Neuron (in vitro differentiated cells): ENCODE measurements at regions not wholly inside any gene's neighbourhood (a gene's known extent, or its start where the extent isn't known, plus 50 kb on each side); places are given as distances from the start of the nearest gene placed in this dataset.
"Not testable (repeated sequence)": the region's sequence is repeated elsewhere in the genome, so short reads cannot be mapped to it uniquely, and the experiment has no call there.

ENCODE experiments used
- H2AFZ ChIP-seq: one replicate; pipeline ENCODE4 v1.6.1; 2013; ENCODE audit warnings: low read depth, mild to moderate bottlenecking, inconsistent platforms, low read length, moderate library complexity
- H3K27me3 ChIP-seq: one replicate; pipeline ENCODE4 v1.6.1; 2013; ENCODE audit warnings: low read length; ENCODE audit not compliant: insufficient read depth
- H3K36me3 ChIP-seq: one replicate; pipeline ENCODE4 v1.6.1; 2013; ENCODE audit warnings: low read length; ENCODE audit not compliant: insufficient read depth
- H3K4me1 ChIP-seq: one replicate; pipeline ENCODE4 v1.6.1; 2013; ENCODE audit warnings: low read length; ENCODE audit not compliant: insufficient read depth
- H3K4me3 ChIP-seq: 2 replicates; pipeline ENCODE4 v1.5.1; 2013; ENCODE audit warnings: mild to moderate bottlenecking, low read length, moderate library complexity
- H3K9me3 ChIP-seq: one replicate; pipeline ENCODE4 v1.6.1; 2013; ENCODE audit warnings: low read length

DNA sequence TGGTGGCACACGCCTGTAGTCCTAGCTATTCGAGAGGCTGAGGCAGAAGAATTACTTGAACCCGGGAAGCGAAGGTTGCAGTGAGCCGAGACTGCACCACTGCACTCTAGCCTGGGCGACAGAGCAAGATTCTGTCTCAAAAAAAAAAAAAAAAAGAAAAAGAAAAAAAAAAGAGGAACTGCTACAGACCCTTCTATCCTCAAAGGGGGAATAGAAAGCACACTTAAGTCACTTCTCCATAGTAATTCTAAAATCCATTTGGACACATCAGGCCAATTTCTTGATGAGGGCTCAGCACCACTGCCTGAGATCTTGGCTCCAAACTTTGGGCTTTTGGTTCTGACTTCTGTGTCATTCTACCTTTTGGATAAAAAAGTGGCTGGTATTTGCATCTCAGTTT, 694.6 kb downstream of the MTRR start:
- H3K36me3 ChIP-seq, H3K4me1 ChIP-seq, H3K27me3 ChIP-seq, H3K4me3 ChIP-seq, H2AFZ ChIP-seq, H3K9me3 ChIP-seq: not testable (repeated sequence)

DNA sequence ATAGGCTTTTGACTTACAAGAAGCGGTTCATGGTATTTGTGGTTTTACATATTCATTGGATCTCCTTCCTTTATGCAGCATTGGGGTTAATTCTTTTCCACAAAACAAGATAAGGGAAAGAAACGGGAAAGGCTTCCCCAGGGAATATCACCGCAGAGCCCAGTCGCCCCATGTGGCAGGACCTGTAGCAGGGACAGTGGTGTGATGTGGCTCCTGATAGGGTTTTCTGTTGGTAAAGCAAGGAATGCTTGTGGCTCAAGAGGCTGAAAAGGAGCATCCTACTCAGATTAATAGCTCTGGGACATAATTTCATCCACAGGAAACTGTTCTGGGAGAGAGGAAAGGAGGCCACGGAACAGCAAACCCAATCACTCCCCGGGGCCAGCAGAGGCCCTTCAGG, 699.9 kb downstream of the MTRR start:
- Histone ChIP-seq H3K9me3 (no peaks in the 10 kb centered on the region), H2AFZ (no peak overlapping the region), H3K4me3 (no peak overlapping the region), H3K36me3 (no peaks in the 10 kb centered on the region), H3K27me3 (no peaks in the 10 kb centered on the region), H3K4me1 (no peaks in the 10 kb centered on the region)

DNA sequence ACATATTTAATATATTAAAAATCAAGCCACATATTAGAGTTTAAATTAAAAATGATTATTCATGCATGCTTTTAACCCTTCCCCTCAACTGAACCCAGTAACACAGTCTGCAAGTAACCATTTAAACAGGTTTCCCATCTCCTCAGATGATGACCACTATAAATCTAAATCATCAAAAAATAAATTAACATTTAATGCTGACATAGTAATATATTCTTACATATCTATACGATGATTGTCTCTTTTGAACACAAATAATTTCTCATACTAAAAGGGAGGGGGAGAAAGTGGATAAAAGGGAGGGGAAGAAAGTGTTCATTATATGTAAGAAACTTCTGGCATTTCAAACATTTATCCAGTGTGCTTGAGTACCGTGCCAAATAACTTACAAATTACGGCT, 701.6 kb downstream of the MTRR start:
- Histone ChIP-seq H3K9me3 (no peaks in the 10 kb centered on the region), H3K27me3 (no peaks in the 10 kb centered on the region), H3K36me3 (no peaks in the 10 kb centered on the region), H3K4me1 (no peaks in the 10 kb centered on the region), H3K4me3 (no peak overlapping the region), H2AFZ (no peak overlapping the region)

DNA sequence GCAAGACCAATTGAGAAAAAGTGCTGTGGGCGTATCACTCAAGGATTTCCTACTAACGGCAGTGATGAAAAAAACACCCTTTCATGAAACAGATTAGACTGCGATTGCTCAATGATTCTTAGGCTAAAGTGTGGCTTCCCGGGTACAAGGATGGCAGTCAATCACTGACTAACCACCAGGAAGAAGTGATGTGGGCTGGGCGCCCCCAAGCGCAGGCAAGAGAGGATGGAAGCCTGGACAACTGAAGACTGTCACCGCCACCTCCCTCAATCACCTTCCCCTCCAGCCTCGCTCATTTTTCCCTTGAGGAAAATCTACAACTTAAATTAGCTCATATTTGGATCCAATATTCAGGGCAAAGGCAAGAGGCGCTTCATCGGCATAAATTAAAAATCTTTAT, 707.2 kb downstream of the MTRR start:
- no peak overlapping the region for H2AFZ ChIP-seq
- no peaks in the 10 kb centered on the region for H3K9me3 ChIP-seq
- no peak overlapping the region for H3K4me3 ChIP-seq
- H3K4me1 ChIP-seq: no peaks in the 10 kb centered on the region
- no peaks in the 10 kb centered on the region for H3K27me3 ChIP-seq
- no peaks in the 10 kb centered on the region for H3K36me3 ChIP-seq

DNA sequence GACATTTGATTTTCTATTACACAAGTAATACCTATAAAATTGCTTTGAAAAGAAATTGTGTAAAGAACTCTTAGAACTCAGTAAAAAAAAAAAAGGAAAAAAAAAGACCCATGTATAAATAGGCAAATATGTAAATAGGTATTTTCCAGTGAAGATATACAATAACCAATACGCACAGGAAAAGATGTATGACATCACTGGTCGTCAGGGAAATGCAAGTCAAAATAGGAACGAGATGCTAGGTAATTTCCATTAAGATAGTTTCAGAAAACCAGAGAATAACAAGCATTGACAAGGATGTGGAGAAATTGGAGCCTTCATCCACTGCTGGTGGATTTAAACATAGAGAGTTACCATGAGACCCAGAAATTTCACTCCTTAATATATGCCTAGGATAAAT, 708.8 kb downstream of the MTRR start:
- no peaks in the 10 kb centered on the region for H3K9me3 ChIP-seq
- H2AFZ ChIP-seq: no peak overlapping the region
- H3K4me1 ChIP-seq: no peaks in the 10 kb centered on the region
- H3K36me3 ChIP-seq: no peaks in the 10 kb centered on the region
- H3K27me3 ChIP-seq: no peaks in the 10 kb centered on the region
- no peak overlapping the region for H3K4me3 ChIP-seq

DNA sequence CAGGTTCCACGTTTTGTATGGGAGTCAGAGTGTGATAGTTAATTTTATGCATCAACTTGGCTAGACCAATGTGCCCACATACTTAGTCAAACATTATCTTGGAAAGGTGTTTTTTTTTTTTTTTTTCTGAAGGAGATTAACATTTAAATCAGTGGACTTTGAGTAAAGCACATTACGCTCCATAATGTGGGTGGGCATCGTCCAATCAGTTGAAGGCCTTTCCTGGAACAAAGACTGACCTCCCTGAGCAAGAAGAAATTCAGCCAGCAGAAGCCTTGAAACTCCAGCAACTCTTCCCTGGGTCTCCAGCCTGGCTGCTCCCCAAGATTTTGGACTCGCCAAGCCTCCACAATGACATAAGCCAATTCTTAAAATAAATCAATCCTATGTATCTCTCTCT, 711.4 kb downstream of the MTRR start:
- Histone ChIP-seq H2AFZ (no peak overlapping the region), H3K4me3 (no peak overlapping the region), H3K4me1 (no peaks in the 10 kb centered on the region), H3K27me3 (no peaks in the 10 kb centered on the region), H3K36me3 (no peaks in the 10 kb centered on the region), H3K9me3 (no peaks in the 10 kb centered on the region)

DNA sequence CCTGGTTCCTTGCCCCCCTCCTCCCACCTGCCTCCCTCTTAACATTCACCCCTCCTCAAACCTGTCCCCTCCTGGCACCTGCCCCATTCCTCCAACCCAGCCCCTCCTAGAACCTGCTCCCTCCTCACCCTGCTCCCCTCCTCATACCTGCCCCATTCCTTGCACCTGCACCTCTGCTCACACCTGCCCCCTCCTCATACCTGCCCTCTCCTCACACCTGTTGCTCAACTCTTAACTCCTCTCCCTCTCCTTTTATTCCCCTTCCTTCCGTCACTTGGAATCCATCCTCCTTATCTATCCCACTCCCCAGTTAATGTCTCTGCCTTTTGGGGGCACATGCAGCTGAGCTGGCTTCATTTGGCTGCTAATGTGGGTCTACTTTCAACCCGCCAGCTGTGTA, 712.1 kb downstream of the MTRR start:
- Histone ChIP-seq H3K9me3 (no peaks in the 10 kb centered on the region), H2AFZ (no peak overlapping the region), H3K4me3 (no peak overlapping the region), H3K4me1 (no peaks in the 10 kb centered on the region), H3K36me3 (no peaks in the 10 kb centered on the region), H3K27me3 (no peaks in the 10 kb centered on the region)

DNA sequence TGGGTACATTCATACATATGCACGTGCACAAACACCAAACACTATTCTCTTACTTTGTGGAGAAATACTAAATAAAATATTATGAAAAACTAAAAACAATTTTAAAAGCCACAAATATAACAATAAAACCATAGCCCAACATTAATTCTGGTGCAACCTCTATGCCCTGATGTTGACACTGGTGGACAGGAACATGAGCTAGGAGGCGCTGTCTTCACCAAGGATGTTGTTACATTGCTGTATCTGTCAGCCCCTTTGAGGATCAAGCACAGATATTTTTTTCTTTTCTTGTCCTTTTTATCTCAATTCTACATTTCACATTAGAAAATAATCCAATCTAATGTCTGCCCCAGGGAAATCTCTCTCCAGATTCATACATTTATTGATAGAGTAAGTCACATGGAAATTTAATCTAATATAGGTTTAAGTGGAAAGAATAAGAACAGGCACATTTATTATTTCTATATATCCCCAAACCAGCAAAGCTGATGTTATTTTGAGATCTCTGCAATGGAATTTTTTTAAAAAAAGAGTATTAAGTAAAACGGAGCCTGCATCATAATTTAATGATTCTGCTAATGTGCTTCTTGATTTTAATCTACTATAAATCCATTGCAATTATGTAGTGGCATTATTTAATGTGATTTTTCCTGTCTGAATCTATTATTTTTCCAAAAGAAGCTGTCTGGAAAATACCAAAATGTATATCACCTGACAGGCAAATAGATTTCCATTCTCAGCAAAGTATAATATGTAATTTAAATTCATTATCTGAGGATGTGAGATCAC, 716.5 kb downstream of the MTRR start:
- Histone ChIP-seq H3K36me3 (no peaks in the 10 kb centered on the region), H3K4me3 (no peak overlapping the region), H2AFZ (no peak overlapping the region), H3K27me3 (no peaks in the 10 kb centered on the region), H3K9me3 (no peaks in the 10 kb centered on the region), H3K4me1 (no peaks in the 10 kb centered on the region)

DNA sequence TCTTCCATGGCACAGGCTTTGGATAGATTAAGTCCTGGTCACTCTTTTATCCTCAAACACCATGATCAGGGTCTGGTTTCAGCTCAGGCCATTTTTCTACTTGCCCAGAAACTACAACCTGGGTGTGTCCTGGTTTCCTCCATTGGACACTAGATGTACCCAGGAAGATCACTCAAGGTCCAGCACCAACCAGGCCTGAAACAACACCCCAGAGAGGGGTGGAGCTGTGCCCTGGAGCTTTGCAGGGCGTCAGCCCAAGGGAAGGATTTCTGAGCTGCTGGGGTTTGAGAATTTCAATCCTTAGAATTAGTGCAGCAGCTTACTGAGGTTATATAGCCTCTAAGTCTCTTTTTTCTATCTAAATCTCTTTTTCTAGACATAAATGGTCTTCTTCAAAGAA, 722.0 kb downstream of the MTRR start:
- no peak overlapping the region for H2AFZ ChIP-seq
- H3K9me3 ChIP-seq: no peaks in the 10 kb centered on the region
- no peak overlapping the region for H3K4me3 ChIP-seq
- H3K4me1 ChIP-seq: no peaks in the 10 kb centered on the region
- no peaks in the 10 kb centered on the region for H3K36me3 ChIP-seq
- no peaks in the 10 kb centered on the region for H3K27me3 ChIP-seq

DNA sequence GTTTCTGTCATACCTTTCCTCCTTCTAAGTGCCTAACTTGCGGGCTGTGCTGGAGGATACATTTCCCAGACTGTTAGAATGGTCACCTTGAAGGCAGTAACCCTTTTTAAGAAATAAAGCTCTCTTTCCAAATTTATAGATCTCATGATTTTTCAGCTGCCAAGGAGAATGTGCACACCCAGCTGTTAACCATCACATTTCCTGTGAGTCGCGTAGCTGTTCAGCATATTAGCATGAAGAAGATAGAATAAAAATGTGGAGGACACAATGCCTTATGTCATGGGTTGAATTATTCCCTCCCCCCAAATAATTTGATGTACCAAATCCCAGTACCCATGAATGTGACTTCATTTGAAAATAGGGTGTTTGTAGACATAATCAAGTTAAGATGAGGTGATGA, 729.4 kb downstream of the MTRR start:
- H3K4me1 ChIP-seq: no peaks in the 10 kb centered on the region
- H3K9me3 ChIP-seq: no peaks in the 10 kb centered on the region
- no peaks in the 10 kb centered on the region for H3K27me3 ChIP-seq
- H3K36me3 ChIP-seq: no peaks in the 10 kb centered on the region
- H2AFZ ChIP-seq: no peak overlapping the region
- H3K4me3 ChIP-seq: no peak overlapping the region

DNA sequence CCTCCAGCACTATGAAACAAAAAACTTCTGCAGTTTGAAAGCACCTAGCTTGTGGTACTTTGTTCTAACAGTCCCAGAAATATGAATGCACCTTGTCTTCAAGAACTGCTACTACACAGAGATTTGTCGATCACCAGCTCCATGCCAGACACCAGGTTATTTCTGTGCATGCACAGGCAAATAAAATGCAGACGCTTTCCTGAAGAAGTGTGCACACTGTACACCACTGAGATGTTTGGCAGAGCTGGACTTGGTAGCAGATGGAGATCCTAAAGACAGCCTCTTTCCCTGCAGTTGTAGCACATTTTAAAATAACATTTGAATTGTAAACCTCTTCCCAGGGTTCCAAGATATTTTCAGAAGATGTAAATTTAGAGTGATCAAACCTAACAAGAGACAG, 730.0 kb downstream of the MTRR start:
- H3K9me3 ChIP-seq: no peaks in the 10 kb centered on the region
- H3K4me1 ChIP-seq: no peaks in the 10 kb centered on the region
- no peaks in the 10 kb centered on the region for H3K36me3 ChIP-seq
- H2AFZ ChIP-seq: no peak overlapping the region
- H3K4me3 ChIP-seq: no peak overlapping the region
- H3K27me3 ChIP-seq: no peaks in the 10 kb centered on the region

DNA sequence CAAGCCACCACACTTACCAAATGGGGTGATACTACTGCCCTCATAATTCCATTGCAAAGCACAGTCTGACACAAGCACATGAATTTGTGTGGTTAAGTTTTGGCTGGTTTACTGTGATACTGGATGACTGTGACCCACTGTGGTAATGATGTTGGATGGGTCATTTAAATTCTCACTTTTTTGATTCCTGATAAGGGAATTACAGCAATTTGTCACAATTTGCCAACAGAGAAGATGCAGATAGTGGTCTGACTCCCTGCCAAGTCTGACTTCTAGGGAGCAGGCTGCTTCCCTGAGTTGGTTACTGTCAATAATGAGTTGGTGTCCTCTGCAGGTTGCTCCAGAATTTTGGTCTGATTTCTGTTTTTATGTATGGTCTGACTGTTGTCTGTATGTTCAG, 731.9 kb downstream of the MTRR start:
- no peaks in the 10 kb centered on the region for H3K36me3 ChIP-seq
- H3K4me3 ChIP-seq: no peak overlapping the region

DNA sequence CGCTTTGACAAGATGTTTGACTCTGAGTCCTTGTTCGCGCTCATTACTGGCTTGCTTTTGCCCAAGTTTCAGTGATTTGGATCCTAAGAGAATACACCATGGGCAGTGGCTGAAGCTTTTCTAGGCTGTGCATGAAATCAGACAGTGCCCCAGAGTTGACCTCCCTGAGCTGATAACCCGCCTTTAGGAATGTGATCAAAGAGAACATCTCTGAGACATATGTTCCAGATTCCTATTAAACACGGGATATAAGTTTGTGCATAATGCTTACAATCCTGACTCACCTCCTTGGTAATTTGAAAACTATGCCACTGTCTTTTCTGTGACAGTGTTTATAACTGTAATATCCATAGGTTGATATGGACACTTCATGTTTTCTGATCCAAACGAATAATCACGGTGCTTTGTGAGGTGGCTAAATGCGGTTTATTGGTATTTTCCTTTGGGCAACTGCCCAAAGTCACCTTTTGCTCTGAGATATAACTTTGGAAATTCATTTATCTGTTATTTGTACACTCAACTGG, 732.9 kb downstream of the MTRR start:
- no peaks in the 10 kb centered on the region for H3K9me3 ChIP-seq
- H3K4me3 ChIP-seq: no peak overlapping the region
- no peaks in the 10 kb centered on the region for H3K27me3 ChIP-seq
- no peaks in the 10 kb centered on the region for H3K4me1 ChIP-seq
- H3K36me3 ChIP-seq: no peaks in the 10 kb centered on the region
- H2AFZ ChIP-seq: no peak overlapping the region

More for the DNA sequence above, 731.9 kb downstream of the MTRR start:
- H2AFZ ChIP-seq: no peak overlapping the region
- no peaks in the 10 kb centered on the region for H3K9me3 ChIP-seq
- H3K4me1 ChIP-seq: no peaks in the 10 kb centered on the region
- no peaks in the 10 kb centered on the region for H3K27me3 ChIP-seq

DNA sequence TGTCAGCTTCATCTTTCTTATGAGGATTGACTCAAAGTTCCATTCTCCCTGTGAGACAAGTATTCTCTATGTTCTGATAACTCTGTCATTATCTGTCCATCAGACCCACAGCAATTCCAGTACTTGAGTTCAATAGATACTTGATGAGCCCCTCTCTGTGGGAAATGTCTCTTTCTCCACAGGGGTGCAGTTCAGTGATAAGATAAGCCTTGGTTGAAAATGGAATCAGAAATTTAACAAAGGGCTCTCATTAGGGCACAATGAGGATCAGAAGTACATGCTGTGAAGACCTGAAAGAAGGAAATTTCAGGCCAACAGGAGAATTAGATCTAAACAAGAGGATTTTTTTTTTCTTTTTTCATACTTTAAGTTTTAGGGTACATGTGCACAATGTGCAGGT, 737.3 kb downstream of the MTRR start:
- no peak overlapping the region for H2AFZ ChIP-seq
- no peaks in the 10 kb centered on the region for H3K4me1 ChIP-seq
- no peaks in the 10 kb centered on the region for H3K27me3 ChIP-seq
- H3K36me3 ChIP-seq: no peaks in the 10 kb centered on the region
- no peak overlapping the region for H3K4me3 ChIP-seq
- H3K9me3 ChIP-seq: no peaks in the 10 kb centered on the region
